Thyroid gland (tissue), 4 donors: ENCODE measurements at regions not wholly inside any gene's neighbourhood (a gene's known extent, or its start where the extent isn't known, plus 50 kb on each side); places are given as distances from the start of the nearest gene placed in this dataset.

Experiments
- POLR2A ChIP-seq, 2 donors: fragments of 450-650 bp; IDR thresholded peaks; one replicate each; pipeline ENCODE4 v1.6.1; 2017; ENCODE audit warnings: antibody characterized with exemption in 2 of 2, mild to moderate bottlenecking in 2 of 2, moderate library complexity in 1 of 2
- TF ChIP-seq, protein P1 (sequence below), 6 experiments: fragments of 200-600 bp in 3 of 6; fragments of 450-650 bp in 3 of 6; sonication (generic) in 3 of 6; IDR thresholded peaks; one replicate each; pipeline ENCODE4 v1.5.1; 2016 to 2019; ENCODE audit warnings: antibody characterized with exemption in 6 of 6, mild to moderate bottlenecking in 2 of 6, inconsistent platforms in 1 of 6, moderate library complexity in 1 of 6

GRCh38 chr10:90180886-90181691, 479.7 kb downstream of the KIF20B start:
- TF ChIP-seq, protein P1, sequence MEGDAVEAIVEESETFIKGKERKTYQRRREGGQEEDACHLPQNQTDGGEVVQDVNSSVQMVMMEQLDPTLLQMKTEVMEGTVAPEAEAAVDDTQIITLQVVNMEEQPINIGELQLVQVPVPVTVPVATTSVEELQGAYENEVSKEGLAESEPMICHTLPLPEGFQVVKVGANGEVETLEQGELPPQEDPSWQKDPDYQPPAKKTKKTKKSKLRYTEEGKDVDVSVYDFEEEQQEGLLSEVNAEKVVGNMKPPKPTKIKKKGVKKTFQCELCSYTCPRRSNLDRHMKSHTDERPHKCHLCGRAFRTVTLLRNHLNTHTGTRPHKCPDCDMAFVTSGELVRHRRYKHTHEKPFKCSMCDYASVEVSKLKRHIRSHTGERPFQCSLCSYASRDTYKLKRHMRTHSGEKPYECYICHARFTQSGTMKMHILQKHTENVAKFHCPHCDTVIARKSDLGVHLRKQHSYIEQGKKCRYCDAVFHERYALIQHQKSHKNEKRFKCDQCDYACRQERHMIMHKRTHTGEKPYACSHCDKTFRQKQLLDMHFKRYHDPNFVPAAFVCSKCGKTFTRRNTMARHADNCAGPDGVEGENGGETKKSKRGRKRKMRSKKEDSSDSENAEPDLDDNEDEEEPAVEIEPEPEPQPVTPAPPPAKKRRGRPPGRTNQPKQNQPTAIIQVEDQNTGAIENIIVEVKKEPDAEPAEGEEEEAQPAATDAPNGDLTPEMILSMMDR (IDR thresholded peaks at IDR 0.05), result no peak
- no peak for TF ChIP-seq POLR2A (IDR thresholded peaks at IDR 0.05)
